Activated B cell treated with CpG ODN at 0.5 μM for 24 hours (primary cell): ENCODE measurements at regions not wholly inside any gene's neighbourhood (a gene's known extent, or its start where the extent isn't known, plus 50 kb on each side); places are given as distances from the start of the nearest gene placed in this dataset.

ENCODE experiments used
- ATAC-seq: fragments of 200-7000 bp; cut with Tn5 transposase; one replicate; pipeline ENCODE4 v1.10.0; 2021; ENCODE audit warnings: low read depth, mild to moderate bottlenecking, moderate library complexity
- CTCF ChIA-PET: fragments of 350-600 bp; sonication (Branson Sonifier 250); formaldehyde crosslinking; loops from one replicate; lab custom pipeline; 2021; ENCODE audit warnings: antibody characterized with exemption; lab: Charles Lee
- POLR2A ChIA-PET: fragments of 350-600 bp; sonication (Branson Sonifier 250); formaldehyde crosslinking; loops from one replicate; lab custom pipeline; 2021; ENCODE audit warnings: antibody characterized with exemption; lab: Charles Lee
- DNase-seq: peaks from one replicate; pipeline ENCODE4 v3.0.0; 2022
- H3K27ac Mint-ChIP-seq: one replicate; pipeline ENCODE4 v1.8.0; 2020; ENCODE audit warnings: mixed read lengths
- H3K27me3 Mint-ChIP-seq: one replicate; pipeline ENCODE4 v1.8.0; 2021; ENCODE audit warnings: mixed read lengths
- H3K36me3 Mint-ChIP-seq: one replicate; pipeline ENCODE4 v1.8.0; 2021; ENCODE audit warnings: low read depth, mixed read lengths
- H3K4me1 Mint-ChIP-seq: one replicate; pipeline ENCODE4 v1.8.0; 2021; ENCODE audit warnings: mixed read lengths
- H3K4me3 Mint-ChIP-seq: one replicate; pipeline ENCODE4 v1.8.0; 2020; ENCODE audit warnings: mild to moderate bottlenecking, mixed read lengths
- H3K9me3 Mint-ChIP-seq: one replicate; pipeline ENCODE4 v1.8.0; 2020; ENCODE audit warnings: mixed read lengths
- CTCF ChIP-seq: fragments of 200-600 bp; IDR thresholded peaks from one replicate; pipeline ENCODE4 v1.8.0; 2022; ENCODE audit warnings: antibody characterized with exemption, mild to moderate bottlenecking
- intact Hi-C: fragments of 100-400 bp; cut with micrococcal nuclease; formaldehyde crosslinking; loops from one replicate; pipeline ENCODE4 v1.15.1; 2024

- TF ChIP-seq CTCF: no peak
- no peak for DNase-seq
- CTCF ChIA-PET: no interaction called here
- H3K4me1 Mint-ChIP-seq: no peaks in the 10 kb centered on the region
- POLR2A ChIA-PET: no interaction called here
- intact Hi-C loops: no loop called here
- H3K27ac Mint-ChIP-seq: no peak overlapping the region
- H3K27me3 Mint-ChIP-seq: peaks cover 39% of the 10 kb centered on the region
- H3K4me3 Mint-ChIP-seq: no peak overlapping the region
- peaks cover 8% of the 10 kb centered on the region for H3K9me3 Mint-ChIP-seq
- peaks cover 2% of the 10 kb centered on the region for H3K36me3 Mint-ChIP-seq
- ATAC-seq: no peak
Measured at GRCh38 chr1:42052072-42052699, 101.0 kb upstream of the GUCA2B start.

- POLR2A ChIA-PET: no interaction called here
- DNase-seq (no peak), ATAC-seq (no peak)
- CTCF ChIA-PET: no interaction called here
- H3K4me3 Mint-ChIP-seq: no peak overlapping the region
- H3K27me3 Mint-ChIP-seq: peaks cover 27% of the 10 kb centered on the region
- no peaks in the 10 kb centered on the region for H3K36me3 Mint-ChIP-seq
- H3K9me3 Mint-ChIP-seq: no peaks in the 10 kb centered on the region
- no peak overlapping the region for H3K27ac Mint-ChIP-seq
- intact Hi-C loops: no loop called here
- no peak for TF ChIP-seq CTCF
- H3K4me1 Mint-ChIP-seq: no peaks in the 10 kb centered on the region
Measured at GRCh38 chr1:42047508-42047880, 105.7 kb upstream of the GUCA2B start.

GRCh38 chr1:42046761-42047507 is 106.3 kb upstream of the GUCA2B start:
- Mint-ChIP-seq H3K27me3 (peaks cover 27% of the 10 kb centered on the region), H3K36me3 (no peaks in the 10 kb centered on the region), H3K9me3 (no peaks in the 10 kb centered on the region), H3K27ac (no peak overlapping the region), H3K4me1 (no peaks in the 10 kb centered on the region), H3K4me3 (no peak overlapping the region)
- intact Hi-C loops: no loop called here
- no peak for TF ChIP-seq CTCF
- ChIA-PET CTCF (interaction anchor here (0.7 kb wide), 1 partner anchor 393 kb away, joined by 3 read pairs; no protein-coding TSS in a partner anchor), POLR2A (no interaction called here)
- DNase-seq (no peak), ATAC-seq (no peak)

- Mint-ChIP-seq H3K27ac (no peak overlapping the region), H3K4me3 (no peak overlapping the region), H3K9me3 (no peaks in the 10 kb centered on the region), H3K36me3 (no peaks in the 10 kb centered on the region), H3K4me1 (no peaks in the 10 kb centered on the region), H3K27me3 (peaks cover 13% of the 10 kb centered on the region)
- no peak for TF ChIP-seq CTCF
- DNase-seq: no peak
- ATAC-seq: no peak
- POLR2A ChIA-PET: no interaction called here
- intact Hi-C loops: no loop called here
- CTCF ChIA-PET: no interaction called here
Measured at GRCh38 chr1:42044346-42044745, 108.9 kb upstream of the GUCA2B start.

GRCh38 chr1:42043811-42044210 is 109.4 kb upstream of the GUCA2B start:
- no peak for DNase-seq
- ATAC-seq: no peak
- ChIA-PET CTCF (no interaction called here), POLR2A (no interaction called here)
- Mint-ChIP-seq H3K27ac (no peak overlapping the region), H3K27me3 (peaks cover 8% of the 10 kb centered on the region), H3K9me3 (no peaks in the 10 kb centered on the region), H3K4me1 (no peaks in the 10 kb centered on the region), H3K4me3 (no peak overlapping the region), H3K36me3 (no peaks in the 10 kb centered on the region)
- no peak for TF ChIP-seq CTCF
- intact Hi-C loops: no loop called here
